Prostate gland (tissue), 2 donors: ENCODE measurements at regions not wholly inside any gene's neighbourhood (a gene's known extent, or its start where the extent isn't known, plus 50 kb on each side); places are given as distances from the start of the nearest gene placed in this dataset.

Experiments
- POLR2A ChIP-seq: fragments of 450-650 bp; IDR thresholded peaks from one replicate; pipeline ENCODE4 v1.6.1; 2016; ENCODE audit warnings: antibody characterized with exemption, mild to moderate bottlenecking
- TF ChIP-seq, protein P1 (sequence below), 4 experiments: fragments of 200-600 bp in 2 of 4; fragments of 450-650 bp in 2 of 4; sonication (generic) in 2 of 4; IDR thresholded peaks; 1 replicate in 3 of 4; 2 replicates in 1 of 4; pipeline ENCODE4 v1.5.1; 2016 to 2019; ENCODE audit warnings: antibody characterized with exemption in 4 of 4, mild to moderate bottlenecking in 2 of 4, moderate library complexity in 2 of 4

DNA sequence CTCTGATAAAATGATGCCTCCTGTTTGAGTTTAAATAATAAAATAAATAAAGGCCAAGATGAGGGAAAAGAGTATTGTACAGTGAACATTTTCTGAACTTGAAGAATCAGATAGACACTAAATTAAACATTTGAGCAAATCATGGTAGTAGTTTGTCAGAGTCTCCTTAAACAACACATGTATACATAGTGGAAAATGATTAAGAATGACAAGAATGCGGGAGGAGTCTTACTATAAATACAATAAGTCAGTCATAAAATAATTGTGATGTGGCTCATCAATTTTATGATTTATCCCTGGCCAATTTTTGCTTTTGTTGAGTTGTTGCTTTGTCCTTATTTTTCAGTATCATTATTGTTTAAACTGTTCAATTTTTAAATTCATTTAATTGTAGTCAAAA lies 158.0 kb upstream of the TMC3 start:
- TF ChIP-seq, protein P1, sequence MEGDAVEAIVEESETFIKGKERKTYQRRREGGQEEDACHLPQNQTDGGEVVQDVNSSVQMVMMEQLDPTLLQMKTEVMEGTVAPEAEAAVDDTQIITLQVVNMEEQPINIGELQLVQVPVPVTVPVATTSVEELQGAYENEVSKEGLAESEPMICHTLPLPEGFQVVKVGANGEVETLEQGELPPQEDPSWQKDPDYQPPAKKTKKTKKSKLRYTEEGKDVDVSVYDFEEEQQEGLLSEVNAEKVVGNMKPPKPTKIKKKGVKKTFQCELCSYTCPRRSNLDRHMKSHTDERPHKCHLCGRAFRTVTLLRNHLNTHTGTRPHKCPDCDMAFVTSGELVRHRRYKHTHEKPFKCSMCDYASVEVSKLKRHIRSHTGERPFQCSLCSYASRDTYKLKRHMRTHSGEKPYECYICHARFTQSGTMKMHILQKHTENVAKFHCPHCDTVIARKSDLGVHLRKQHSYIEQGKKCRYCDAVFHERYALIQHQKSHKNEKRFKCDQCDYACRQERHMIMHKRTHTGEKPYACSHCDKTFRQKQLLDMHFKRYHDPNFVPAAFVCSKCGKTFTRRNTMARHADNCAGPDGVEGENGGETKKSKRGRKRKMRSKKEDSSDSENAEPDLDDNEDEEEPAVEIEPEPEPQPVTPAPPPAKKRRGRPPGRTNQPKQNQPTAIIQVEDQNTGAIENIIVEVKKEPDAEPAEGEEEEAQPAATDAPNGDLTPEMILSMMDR (IDR thresholded peaks at IDR 0.05) = no peak
- TF ChIP-seq POLR2A = no peak
